ENCODE measurements at regions not wholly inside any gene's neighbourhood (a gene's known extent, or its start where the extent isn't known, plus 50 kb on each side); places are given as distances from the start of the nearest gene placed in this dataset.
"Not testable (repeated sequence)": the region's sequence is repeated elsewhere in the genome, so short reads cannot be mapped to it uniquely, and the experiment has no call there.

GRCh38 chr7:136424058-136424457, 444.4 kb upstream of the CHRM2 start:
- TF ChIP-seq CTCF (IDR thresholded peaks at IDR 0.05), result no peak

GRCh38 chr7:136419740-136420139, 442.6 kb upstream of the MTPN start:
- not testable (repeated sequence) for H3K36me3 ChIP-seq; H3K27ac ChIP-seq; H3K4me3 ChIP-seq; ATAC-seq (ENCODE audit: insufficient number of reproducible peaks, low FRiP score, low read depth); H3K27me3 ChIP-seq (replicated peaks; ENCODE audit: insufficient read depth); H3K9me3 ChIP-seq; H3K4me1 ChIP-seq (ENCODE audit: control insufficient read depth in 1 of 2, low read depth in 2 of 2); DNase-seq (ENCODE audit: low spot score)

More at GRCh38 chr7:136424058-136424457, 444.4 kb upstream of the CHRM2 start:
- Histone ChIP-seq H3K4me3 (no peak overlapping the region), H3K36me3 (no peaks in the 10 kb centered on the region), H3K4me1 (ENCODE audit: control insufficient read depth in 1 of 2, low read depth in 2 of 2) (no peaks in the 10 kb centered on the region), H3K27me3 (replicated peaks; ENCODE audit: insufficient read depth) (no peaks in the 10 kb centered on the region), H3K9me3 (no peaks in the 10 kb centered on the region), H3K27ac (no peak overlapping the region)
- ATAC-seq (ENCODE audit: insufficient number of reproducible peaks, low FRiP score, low read depth) (no peak), DNase-seq (ENCODE audit: low spot score) (no peak)

GRCh38 chr7:136412952-136413351, 435.8 kb upstream of the MTPN start:
- TF ChIP-seq CTCF (IDR thresholded peaks at IDR 0.05), result no peak
- Histone ChIP-seq H3K36me3 (no peaks in the 10 kb centered on the region), H3K4me1 (ENCODE audit: control insufficient read depth in 1 of 2, low read depth in 2 of 2) (no peaks in the 10 kb centered on the region), H3K4me3 (no peak overlapping the region), H3K27me3 (replicated peaks; ENCODE audit: insufficient read depth) (no peaks in the 10 kb centered on the region), H3K27ac (no peak overlapping the region), H3K9me3 (no peaks in the 10 kb centered on the region)
- ATAC-seq (ENCODE audit: insufficient number of reproducible peaks, low FRiP score, low read depth) (no peak), DNase-seq (ENCODE audit: low spot score) (no peak)

GRCh38 chr7:136405931-136406777, 429.0 kb upstream of the MTPN start:
- H3K4me1 ChIP-seq (ENCODE audit: control insufficient read depth in 1 of 2, low read depth in 2 of 2), result no peaks in the 10 kb centered on the region
- peak; percentile 64 for TF ChIP-seq CTCF (IDR thresholded peaks at IDR 0.05)
- ATAC-seq (ENCODE audit: insufficient number of reproducible peaks, low FRiP score, low read depth), result no peak
- H3K36me3 ChIP-seq, result no peaks in the 10 kb centered on the region
- no peak for DNase-seq (ENCODE audit: low spot score)
- no peaks in the 10 kb centered on the region for H3K27me3 ChIP-seq (replicated peaks; ENCODE audit: insufficient read depth)
- H3K4me3 ChIP-seq, result no peak overlapping the region
- H3K27ac ChIP-seq, result no peak overlapping the region
- no peaks in the 10 kb centered on the region for H3K9me3 ChIP-seq

GRCh38 chr7:136403591-136403990, 426.4 kb upstream of the MTPN start:
- DNase-seq (ENCODE audit: low spot score) (no peak), ATAC-seq (ENCODE audit: insufficient number of reproducible peaks, low FRiP score, low read depth) (no peak)
- H3K27ac ChIP-seq, result no peak overlapping the region
- no peak overlapping the region for H3K4me3 ChIP-seq
- H3K36me3 ChIP-seq, result no peaks in the 10 kb centered on the region
- TF ChIP-seq CTCF (IDR thresholded peaks at IDR 0.05), result no peak
- no peaks in the 10 kb centered on the region for H3K27me3 ChIP-seq (replicated peaks; ENCODE audit: insufficient read depth)
- no peaks in the 10 kb centered on the region for H3K4me1 ChIP-seq (ENCODE audit: control insufficient read depth in 1 of 2, low read depth in 2 of 2)
- H3K9me3 ChIP-seq, result no peaks in the 10 kb centered on the region

GRCh38 chr7:136400877-136401276, 423.7 kb upstream of the MTPN start:
- Histone ChIP-seq H3K27ac (no peak overlapping the region), H3K4me3 (no peak overlapping the region), H3K27me3 (replicated peaks; ENCODE audit: insufficient read depth) (no peaks in the 10 kb centered on the region), H3K4me1 (ENCODE audit: control insufficient read depth in 1 of 2, low read depth in 2 of 2) (no peaks in the 10 kb centered on the region), H3K36me3 (no peaks in the 10 kb centered on the region), H3K9me3 (no peaks in the 10 kb centered on the region)
- ATAC-seq (ENCODE audit: insufficient number of reproducible peaks, low FRiP score, low read depth) (no peak), DNase-seq (ENCODE audit: low spot score) (no peak)
- no peak for TF ChIP-seq CTCF (IDR thresholded peaks at IDR 0.05)
